ENCODE measurements at regions not wholly inside any gene's neighbourhood (a gene's known extent, or its start where the extent isn't known, plus 50 kb on each side); places are given as distances from the start of the nearest gene placed in this dataset.

DNA sequence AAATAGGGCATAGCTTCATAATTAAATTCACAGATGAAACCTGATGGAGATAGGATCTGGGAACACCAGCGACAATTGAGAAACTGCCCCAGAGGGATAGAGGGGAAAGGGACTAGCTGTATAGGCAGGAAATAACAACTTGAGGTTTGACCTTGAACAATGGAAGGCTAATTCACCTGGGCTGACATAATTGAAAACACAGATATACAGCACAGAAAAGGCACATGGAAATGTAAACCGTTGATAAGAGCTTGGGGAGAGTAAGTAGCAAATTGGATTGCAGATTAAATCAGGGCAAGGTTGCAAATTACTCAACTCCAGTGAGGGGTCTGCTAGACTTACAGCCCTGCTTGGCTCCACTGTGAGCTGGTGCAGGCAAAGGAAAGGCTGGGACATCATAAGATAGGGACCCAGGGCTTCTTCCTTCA lies 246.7 kb downstream of the DLEU7 start:
- TF ChIP-seq CTCF (IDR thresholded peaks at IDR 0.05; ENCODE audit: low read depth, low read length) (no peak), POLR2A (IDR thresholded peaks at IDR 0.05; ENCODE audit: extremely low read depth, insufficient read length) (no peak), MAX (IDR thresholded peaks at IDR 0.05; ENCODE audit: low read depth, low read length) (no peak)
